GM15510 (cell line): ENCODE measurements at regions not wholly inside any gene's neighbourhood (a gene's known extent, or its start where the extent isn't known, plus 50 kb on each side); places are given as distances from the start of the nearest gene placed in this dataset.

ENCODE experiments used
- POLR2A ChIP-seq: IDR thresholded peaks from 3 replicates; pipeline ENCODE4 v1.6.1; 2011; ENCODE audit warnings: borderline replicate concordance; ENCODE audit not compliant: insufficient read length; ENCODE audit errors: extremely low read depth

DNA sequence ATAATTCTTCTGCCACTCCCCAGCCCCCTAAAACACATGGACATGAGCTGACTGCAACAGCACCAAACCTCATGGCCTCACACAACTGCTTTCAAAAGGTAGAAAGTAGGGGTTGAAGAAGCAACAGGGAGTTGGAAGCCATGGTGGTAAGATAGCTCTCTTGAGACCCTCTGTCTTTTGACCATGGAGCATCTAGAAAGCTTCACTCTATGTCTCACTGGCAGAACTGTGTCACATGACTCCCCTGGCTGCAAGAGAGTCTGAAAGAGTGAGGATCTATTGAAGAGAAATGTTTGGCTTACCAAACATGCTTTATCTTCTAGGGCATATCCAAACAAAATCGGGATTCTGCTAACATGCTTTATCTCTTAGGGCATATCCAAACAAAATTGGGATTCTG lies 142.9 kb upstream of the WSCD2 start:
- no peak for TF ChIP-seq POLR2A

DNA sequence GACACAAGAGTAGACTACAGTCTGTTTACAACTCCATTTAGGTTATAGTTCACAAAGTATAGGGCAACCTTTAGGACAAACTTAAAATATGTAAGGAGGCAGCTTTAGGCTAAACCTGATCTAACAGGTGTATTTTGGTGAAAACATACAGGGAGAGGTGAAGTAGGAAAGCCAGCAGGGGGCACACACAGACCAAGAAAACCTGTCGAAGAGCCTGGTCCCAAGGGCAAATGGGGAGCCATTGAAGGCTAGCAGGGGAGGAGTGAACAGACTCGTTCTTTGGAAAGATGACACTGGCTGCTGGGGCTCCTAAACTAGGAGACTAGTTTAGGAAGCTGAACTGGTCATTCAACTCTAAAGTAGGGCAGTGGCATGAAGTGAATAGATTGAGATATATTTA lies 138.8 kb upstream of the WSCD2 start:
- TF ChIP-seq POLR2A: no peak

DNA sequence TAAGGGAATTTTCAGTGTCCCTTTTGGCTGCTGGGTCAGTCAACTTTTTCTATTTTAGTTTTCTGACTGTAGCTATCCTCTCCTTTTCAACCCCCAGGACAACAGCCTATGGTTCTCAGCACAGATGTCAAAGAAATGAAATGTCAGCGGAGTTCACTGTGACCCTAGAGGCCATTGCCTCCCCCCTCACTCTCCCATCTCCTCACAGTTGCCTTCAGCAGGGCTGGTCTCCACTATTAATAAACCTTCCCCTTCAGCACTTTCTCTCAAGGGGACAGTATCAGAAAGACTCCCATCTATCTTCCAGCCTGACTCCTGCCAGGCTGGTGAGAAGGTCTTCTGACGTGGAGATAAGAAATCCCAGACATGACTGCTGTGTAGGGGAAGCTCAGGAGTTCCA lies 137.1 kb upstream of the WSCD2 start:
- TF ChIP-seq POLR2A: no peak

DNA sequence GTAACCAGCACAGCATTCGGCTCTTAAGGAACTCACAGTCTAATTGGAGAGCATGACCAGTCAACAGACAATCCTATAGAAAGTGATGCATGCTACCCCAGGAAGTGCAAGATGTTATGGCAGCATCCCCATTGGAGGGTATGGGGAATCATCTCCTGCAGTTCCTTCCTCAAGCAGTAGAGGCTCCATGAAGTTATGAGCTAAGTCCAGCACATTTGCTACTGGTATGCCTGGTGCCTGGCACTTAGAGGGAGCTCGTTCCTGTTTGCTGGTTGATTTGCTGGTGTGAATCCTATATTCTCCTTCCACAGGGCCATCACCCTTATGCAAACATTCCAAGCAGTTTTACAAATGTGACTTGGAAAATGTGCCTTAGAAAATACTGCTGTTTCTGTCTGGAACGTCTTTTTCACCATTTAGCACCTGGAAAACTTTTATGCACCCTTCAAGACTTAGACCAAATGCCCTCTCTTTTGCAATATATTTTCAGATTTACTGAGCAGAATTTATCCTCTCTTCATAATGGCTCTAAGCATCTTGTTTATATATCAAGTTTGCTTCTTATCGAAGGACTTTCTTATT lies 136.1 kb upstream of the WSCD2 start:
- no peak for TF ChIP-seq POLR2A

DNA sequence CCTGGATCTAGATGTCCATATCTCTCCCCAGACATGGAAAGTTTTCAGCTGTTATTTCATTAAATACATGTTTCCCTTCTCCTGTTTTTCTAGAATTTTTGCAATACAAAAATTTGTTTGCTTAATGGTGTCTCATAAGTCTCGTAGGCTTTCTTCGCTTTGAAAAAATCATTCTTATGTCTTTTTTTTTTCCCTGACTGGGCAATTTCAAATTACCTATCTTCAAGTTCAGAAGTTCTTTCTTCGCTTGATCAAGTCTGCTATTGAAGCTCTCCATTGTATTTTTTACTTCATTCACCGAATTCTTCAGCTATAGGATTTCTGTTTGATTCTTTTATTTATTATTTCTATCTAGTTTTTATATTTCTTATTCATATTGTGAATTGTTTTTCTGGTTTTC lies 130.2 kb upstream of the WSCD2 start:
- TF ChIP-seq POLR2A: no peak

DNA sequence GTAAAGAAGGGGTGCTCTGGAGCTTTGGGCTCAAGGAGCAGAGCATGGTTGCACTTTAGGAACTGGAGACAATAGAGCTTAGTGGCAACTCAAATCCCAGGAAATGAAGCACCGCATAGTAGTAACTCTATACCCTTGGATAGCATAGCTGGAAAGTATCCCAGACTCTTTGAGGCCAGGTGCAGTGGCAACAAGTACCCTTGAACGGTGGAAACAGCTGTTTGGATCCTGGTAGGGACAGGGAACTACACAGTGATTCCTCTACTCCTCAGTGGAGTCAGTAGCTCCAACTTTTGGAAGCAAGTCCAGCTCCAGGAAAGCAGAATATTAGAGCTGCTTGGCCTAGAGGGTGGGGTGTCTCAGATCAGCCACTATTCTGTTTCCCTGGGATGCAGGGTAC lies 129.0 kb upstream of the WSCD2 start:
- no peak for TF ChIP-seq POLR2A

DNA sequence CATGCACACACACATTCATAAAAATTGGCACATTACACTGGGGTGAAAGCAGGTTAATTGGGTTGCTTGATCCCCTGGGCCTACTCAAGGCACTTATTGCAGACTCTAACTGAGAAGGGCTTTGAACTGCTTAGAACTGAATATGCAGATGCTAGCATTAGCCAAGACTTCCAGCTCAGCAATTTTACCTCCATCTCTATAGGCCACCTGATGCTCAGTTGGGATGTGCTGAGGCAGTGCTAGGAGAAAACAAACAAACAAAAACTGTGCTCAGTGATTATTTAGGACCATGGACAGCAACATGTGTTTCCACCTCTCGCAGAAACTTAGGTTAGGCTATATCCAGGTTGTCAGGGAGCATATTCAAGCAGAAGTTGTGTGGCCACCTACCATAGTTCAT lies 124.8 kb upstream of the WSCD2 start:
- TF ChIP-seq POLR2A: no peak

DNA sequence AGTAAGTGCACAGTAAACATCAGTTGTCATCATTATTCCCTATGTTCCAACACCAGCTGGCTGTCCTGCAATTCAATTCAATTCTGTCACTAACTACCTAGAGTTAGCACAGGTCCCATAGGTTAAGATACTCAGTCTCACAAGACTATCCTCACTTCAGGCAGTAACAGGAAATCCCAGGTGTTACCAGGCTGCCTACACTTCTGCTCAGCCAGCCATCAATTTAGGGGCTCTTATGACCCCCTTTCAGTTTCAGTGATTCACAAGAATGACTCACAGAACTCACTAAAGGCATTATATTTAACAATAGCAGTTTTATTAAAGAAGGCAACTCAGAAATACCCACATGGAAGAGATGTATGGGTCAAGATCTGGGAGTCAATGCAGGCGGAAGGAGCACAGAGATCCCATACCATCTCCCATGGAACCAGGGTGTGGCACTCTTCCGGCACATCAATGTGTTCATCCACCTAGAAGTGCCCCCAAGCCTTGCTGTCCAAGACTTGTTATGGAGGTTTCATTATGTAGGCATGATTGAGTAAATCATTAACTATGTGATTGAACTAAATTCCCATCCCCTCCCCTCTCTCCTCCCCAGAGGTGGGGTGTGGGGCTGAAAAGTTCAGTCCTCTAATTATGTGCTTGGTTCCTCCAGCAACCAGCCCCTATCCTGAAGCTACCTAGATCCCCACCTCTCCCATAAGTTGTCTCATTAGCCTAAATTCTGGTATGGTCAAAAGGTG lies 120.8 kb upstream of the WSCD2 start:
- TF ChIP-seq POLR2A: no peak

DNA sequence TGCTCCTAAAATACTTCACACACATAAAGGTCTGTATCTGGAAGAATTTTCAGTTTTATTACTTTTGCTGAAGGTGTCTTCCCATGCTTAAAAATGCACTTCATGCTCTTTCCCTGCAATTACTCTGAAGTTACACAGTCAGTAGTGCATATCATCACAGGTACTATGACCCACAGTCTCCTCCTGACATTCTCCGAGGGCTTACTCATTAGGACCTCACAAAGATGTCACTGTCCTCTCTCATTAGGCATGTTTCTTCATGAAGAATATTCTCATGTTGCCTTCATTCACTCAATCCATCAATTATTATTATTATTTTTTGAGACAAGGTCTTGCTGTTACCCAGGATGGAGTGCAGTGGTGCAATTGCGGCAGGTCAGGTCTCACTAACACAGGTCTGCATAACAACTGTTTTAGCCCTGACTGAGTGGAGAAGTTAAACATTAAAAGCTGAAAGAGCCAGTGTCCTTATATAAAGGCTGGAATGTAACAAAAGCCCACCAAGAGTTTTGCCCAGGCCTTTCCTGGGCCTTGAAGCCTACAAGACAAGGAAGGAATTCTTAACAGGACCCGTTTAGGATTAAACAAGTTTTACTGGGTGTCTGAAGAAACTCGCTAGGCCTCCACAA lies 119.5 kb upstream of the WSCD2 start:
- no peak for TF ChIP-seq POLR2A

DNA sequence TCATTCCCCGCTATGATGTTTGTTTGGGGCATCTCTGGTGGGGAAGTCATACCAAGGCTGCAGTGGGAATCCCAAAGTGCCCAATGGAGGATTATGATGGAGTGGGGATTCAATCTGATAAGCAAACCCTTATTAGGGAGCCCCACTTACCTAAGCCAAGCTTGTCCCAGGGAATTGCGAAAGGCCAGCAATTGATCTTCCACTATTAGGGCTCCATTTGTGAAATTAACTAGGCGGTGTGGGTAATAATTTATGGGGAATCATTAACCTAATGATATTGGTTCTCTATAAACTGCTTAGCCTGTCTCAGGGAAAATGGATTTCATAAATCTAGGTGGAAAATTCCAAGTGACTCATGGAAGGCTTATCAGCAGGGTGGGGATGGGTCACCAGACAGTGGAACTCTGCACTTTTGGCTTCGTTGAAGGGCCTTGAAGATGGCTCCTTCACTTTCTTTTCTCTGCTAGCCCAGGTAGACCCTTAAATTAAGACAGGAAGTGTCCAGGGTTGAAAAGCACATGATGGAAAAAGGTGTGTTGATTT lies 113.0 kb upstream of the WSCD2 start:
- TF ChIP-seq POLR2A: no peak

DNA sequence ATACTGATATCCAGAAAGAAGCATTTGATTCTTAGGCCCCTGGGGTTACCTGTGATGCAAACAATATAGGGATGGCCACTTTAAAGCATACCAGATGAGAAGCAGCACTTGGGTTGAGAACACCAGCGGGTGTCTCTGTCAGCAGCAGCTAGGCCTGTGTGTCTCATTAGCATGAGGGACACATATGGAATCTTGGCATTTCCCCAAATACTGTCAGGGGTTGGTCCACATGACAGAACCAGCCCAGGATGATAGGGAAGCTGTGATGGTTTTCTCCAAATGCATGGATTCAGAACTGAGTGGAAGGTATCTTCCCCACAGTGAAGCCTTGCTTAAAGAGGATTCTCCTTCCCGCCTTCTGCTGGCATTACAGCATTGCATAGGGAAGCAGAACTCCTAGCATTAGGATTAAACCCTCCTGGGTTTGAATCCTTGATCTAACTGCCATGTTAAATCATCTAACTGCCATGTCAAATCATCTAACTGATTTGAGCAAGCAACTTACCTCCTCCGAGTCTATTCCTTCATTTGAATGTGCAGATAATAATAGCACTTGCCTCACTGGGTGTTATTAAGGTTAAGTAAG lies 111.5 kb upstream of the WSCD2 start:
- no peak for TF ChIP-seq POLR2A

DNA sequence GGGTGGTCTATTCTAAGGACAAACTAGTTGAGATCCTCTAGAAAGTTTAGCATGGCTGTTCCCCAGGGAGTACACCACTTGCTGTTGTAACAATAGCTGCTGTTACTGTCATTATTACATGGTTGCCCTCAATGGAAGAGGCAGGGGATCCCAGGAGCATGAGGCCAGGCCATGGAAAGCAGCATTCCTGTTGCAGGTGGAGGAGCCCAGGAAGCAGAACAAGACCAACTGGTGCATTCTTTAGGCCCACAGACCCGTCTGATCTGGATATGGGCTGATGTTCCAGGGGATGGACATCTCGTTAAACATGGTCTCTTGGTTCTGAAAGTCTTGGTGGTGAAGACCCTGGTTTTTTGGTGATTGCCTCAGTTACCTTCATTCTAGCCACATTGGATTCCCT lies 109.2 kb upstream of the WSCD2 start:
- no peak for TF ChIP-seq POLR2A

DNA sequence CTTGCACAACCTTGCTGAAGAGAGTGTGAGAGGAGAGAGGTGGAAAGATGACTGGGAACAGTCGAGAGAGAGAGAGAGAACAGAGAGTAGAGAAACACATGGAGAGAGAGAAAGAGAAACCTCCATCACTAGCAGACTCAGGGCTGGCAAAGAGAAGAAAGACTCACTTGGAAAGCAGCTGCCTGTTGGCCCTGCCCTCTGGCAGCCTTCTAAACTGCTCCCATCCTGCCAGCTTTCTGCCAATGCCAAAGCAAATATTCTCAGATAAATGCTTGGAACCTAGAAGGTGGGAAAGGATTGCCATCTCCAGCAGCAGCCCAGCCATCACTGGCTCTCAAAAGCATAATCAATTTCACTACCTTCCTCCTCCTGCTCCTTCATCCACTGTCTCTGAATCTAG lies 107.9 kb upstream of the WSCD2 start:
- no peak for TF ChIP-seq POLR2A

DNA sequence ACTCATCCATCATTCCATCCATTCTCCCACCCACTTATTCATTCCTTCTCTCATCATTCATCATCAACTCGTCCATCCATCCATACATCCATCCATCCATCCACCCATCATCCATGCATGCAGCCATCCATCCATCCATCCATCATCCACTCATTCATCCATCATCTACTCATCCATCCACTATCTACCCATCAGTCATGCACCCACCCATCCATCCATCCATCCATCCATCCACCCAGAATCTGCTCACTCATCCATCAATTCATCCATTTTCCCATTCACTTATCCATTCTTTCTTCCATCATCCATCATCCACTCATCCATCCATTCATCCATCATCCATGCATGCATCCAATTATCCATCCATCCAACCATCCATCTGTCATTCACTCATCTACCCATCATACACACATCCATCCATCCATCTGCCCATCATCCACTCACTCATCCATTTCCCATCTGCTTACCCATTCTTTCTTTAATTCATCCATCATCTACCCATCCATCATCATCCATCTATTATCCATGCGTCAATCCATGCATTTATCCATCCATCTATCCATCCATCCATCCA lies 107.1 kb upstream of the WSCD2 start:
- TF ChIP-seq POLR2A: no peak
